ENCODE measurements at regions not wholly inside any gene's neighbourhood (a gene's known extent, or its start where the extent isn't known, plus 50 kb on each side); places are given as distances from the start of the nearest gene placed in this dataset.

DNA sequence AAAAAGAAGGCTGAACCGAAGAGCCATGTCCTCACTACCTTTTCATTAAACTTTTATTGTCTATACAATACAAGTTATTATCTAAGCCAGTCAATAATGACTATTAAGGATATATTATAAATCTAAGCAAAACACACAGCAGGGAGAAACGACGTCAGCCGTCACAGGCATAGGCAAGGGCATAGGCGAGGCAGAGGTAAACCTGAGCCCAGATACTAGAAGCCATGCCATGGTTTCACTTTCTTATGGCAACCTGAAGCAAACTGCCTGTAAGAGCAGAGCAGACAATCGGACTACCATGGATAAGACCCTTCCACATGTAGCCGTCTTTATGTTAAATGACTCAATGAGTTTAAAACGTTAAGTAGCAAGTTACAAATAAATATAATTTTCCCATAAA, 238.5 kb upstream of the ZNF521 start:
- TF ChIP-seq CTCF (IDR thresholded peaks at IDR 0.05) = no peak
- no peak for TF ChIP-seq EZH2 (IDR thresholded peaks at IDR 0.05; ENCODE audit: borderline replicate concordance, insufficient read depth, low read depth, low read length, poor library complexity, severe bottlenecking)
- intact Hi-C loops (cut with micrococcal nuclease) = no loop called here
- Histone ChIP-seq H3K9ac (ENCODE audit: low read length) (no peak overlapping the region), H3K27me3 (replicated peaks in 1 of 4; ENCODE audit: control extremely low read depth in 1 of 4, control insufficient read depth in 3 of 4, insufficient read depth in 4 of 4, low read length in 3 of 4) (no peaks in the 10 kb centered on the region), H3K27ac (ENCODE audit: low read length in 2 of 2) (no peak overlapping the region), H2AFZ (ENCODE audit: insufficient read depth, low read depth, low read length, poor library complexity, severe bottlenecking) (no peak overlapping the region), H3K9me3 (ENCODE audit: control extremely low read depth in 1 of 3, control insufficient read depth in 2 of 3, insufficient read depth in 1 of 3, low read length in 2 of 3) (peaks cover 0 to 3% (median 0%) of the 10 kb centered on the region in 3 donors), H3K36me3 (replicated peaks in 1 of 2; ENCODE audit: control extremely low read depth in 1 of 2, control insufficient read depth in 1 of 2, extremely low read depth in 1 of 2, insufficient read depth in 2 of 2, low read length in 1 of 2) (no peaks in the 10 kb centered on the region), H3K4me1 (ENCODE audit: control insufficient read depth in 2 of 2, insufficient read depth in 2 of 2, low read length in 2 of 2) (no peaks in the 10 kb centered on the region), H3K79me2 (ENCODE audit: control insufficient read depth, insufficient read depth, low read length) (no peaks in the 10 kb centered on the region), H3K4me3 (ENCODE audit: control extremely low read depth in 1 of 5, extremely low read depth in 1 of 5, insufficient read depth in 1 of 5, low read depth in 2 of 5, low read length in 4 of 5) (no peak overlapping the region), H4K20me1 (ENCODE audit: control insufficient read depth, insufficient read depth, low read length, poor library complexity, severe bottlenecking) (no peaks in the 10 kb centered on the region), H3K4me2 (replicated peaks; ENCODE audit: low read depth, low read length, poor library complexity, severe bottlenecking) (no peak overlapping the region)
- Mint-ChIP-seq H3K4me3 (no peak overlapping the region), H3K27me3 (no peaks in the 10 kb centered on the region), H3K4me1 (no peaks in the 10 kb centered on the region), H3K27ac (no peak overlapping the region), H3K9me3 (ENCODE audit: insufficient read depth) (peaks cover 5% of the 10 kb centered on the region)
- ATAC-seq (ENCODE audit: low read depth) = no peak
- WGBS (ENCODE audit: insufficient coverage) = 96% methylated on average over 4 of the region's 8 CpGs
- DNase-seq = no peak
- CTCF ChIA-PET = no interaction called here
- POLR2A ChIA-PET = no interaction called here

- no peak for DNase-seq
- H3K27me3 ChIP-seq (replicated peaks in 1 of 4; ENCODE audit: control extremely low read depth in 1 of 4, control insufficient read depth in 3 of 4, insufficient read depth in 4 of 4, low read length in 3 of 4) = no peaks in the 10 kb centered on the region
- no peak overlapping the region for H3K4me3 ChIP-seq (ENCODE audit: control extremely low read depth in 1 of 5, extremely low read depth in 1 of 5, insufficient read depth in 1 of 5, low read depth in 2 of 5, low read length in 4 of 5)
- H3K9ac ChIP-seq (ENCODE audit: low read length) = no peak overlapping the region
- WGBS (ENCODE audit: insufficient coverage) = no CpG with 5 or more reads among the region's 5 CpGs
- H3K9me3 ChIP-seq (ENCODE audit: control extremely low read depth in 1 of 3, control insufficient read depth in 2 of 3, insufficient read depth in 1 of 3, low read length in 2 of 3) = peaks cover 0 to 3% (median 0%) of the 10 kb centered on the region in 3 donors
- peaks cover 5% of the 10 kb centered on the region for H3K9me3 Mint-ChIP-seq (ENCODE audit: insufficient read depth)
- TF ChIP-seq EZH2 (IDR thresholded peaks at IDR 0.05; ENCODE audit: borderline replicate concordance, insufficient read depth, low read depth, low read length, poor library complexity, severe bottlenecking) (no peak), CTCF (IDR thresholded peaks at IDR 0.05) (no peak)
- ChIA-PET POLR2A (no interaction called here), CTCF (interaction anchor here (0.8 kb wide), 1 partner anchor 46 kb away, joined by 3 read pairs; no protein-coding TSS in a partner anchor)
- intact Hi-C loops (cut with micrococcal nuclease) = no loop called here
- no peak overlapping the region for H3K27ac Mint-ChIP-seq
- no peak for ATAC-seq (ENCODE audit: low read depth)
- H3K36me3 ChIP-seq (replicated peaks in 1 of 2; ENCODE audit: control extremely low read depth in 1 of 2, control insufficient read depth in 1 of 2, extremely low read depth in 1 of 2, insufficient read depth in 2 of 2, low read length in 1 of 2) = no peaks in the 10 kb centered on the region
- no peaks in the 10 kb centered on the region for H4K20me1 ChIP-seq (ENCODE audit: control insufficient read depth, insufficient read depth, low read length, poor library complexity, severe bottlenecking)
- no peaks in the 10 kb centered on the region for H3K4me1 Mint-ChIP-seq
- no peak overlapping the region for H2AFZ ChIP-seq (ENCODE audit: insufficient read depth, low read depth, low read length, poor library complexity, severe bottlenecking)
- no peaks in the 10 kb centered on the region for H3K79me2 ChIP-seq (ENCODE audit: control insufficient read depth, insufficient read depth, low read length)
- H3K4me3 Mint-ChIP-seq = no peak overlapping the region
- H3K27ac ChIP-seq (ENCODE audit: low read length in 2 of 2) = no peak overlapping the region
- H3K27me3 Mint-ChIP-seq = no peaks in the 10 kb centered on the region
- no peaks in the 10 kb centered on the region for H3K4me1 ChIP-seq (ENCODE audit: control insufficient read depth in 2 of 2, insufficient read depth in 2 of 2, low read length in 2 of 2)
- H3K4me2 ChIP-seq (replicated peaks; ENCODE audit: low read depth, low read length, poor library complexity, severe bottlenecking) = no peak overlapping the region
Measured at GRCh38 chr18:25587545-25587944, 235.6 kb upstream of the ZNF521 start.

Data from B cell (primary cell).